ENCODE measurements at regions not wholly inside any gene's neighbourhood (a gene's known extent, or its start where the extent isn't known, plus 50 kb on each side); places are given as distances from the start of the nearest gene placed in this dataset.
"Not testable (repeated sequence)": the region's sequence is repeated elsewhere in the genome, so short reads cannot be mapped to it uniquely, and the experiment has no call there.

- no peak for DNase-seq (ENCODE audit: low spot score)
Observed at GRCh38 chr16:51853586-51853985, 693.4 kb downstream of the TOX3 start.

DNA sequence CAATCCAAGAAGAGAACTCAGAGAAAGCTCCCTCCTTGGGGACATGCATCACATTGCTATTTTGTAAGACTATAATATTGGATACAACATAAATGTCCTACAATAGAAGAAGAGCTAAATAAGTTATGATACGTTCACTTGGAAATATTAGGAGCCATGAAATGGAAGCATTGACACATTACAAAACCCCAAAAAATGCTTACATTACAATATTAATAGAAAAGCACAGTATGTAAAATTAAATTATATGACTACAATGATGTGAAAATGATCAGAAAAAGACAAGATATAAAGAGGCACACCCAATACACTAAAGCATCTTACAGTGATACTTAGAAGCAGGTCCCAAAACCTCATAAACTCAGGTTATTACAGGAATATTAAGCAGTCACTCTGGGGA lies 694.1 kb downstream of the TOX3 start:
- no peak for DNase-seq (ENCODE audit: low spot score)

DNA sequence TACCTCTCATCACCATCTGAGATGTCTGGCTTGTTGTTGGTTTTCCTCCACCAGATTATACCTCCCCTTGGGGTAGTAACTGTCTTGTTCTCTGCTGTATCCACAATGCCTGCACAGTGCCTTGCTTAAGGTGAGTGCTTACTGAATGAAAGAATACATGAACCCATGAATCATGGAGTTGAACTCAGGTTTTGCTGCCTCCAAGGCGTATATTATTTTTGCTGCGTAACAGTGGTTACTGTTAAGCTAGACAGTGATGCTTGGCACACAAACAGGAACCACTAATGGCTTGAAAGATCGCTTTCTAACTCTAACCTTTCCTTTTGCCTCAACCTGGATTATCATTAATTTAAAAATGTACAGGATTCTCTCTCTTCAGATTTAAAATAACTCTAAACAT lies 695.8 kb downstream of the TOX3 start:
- no peak for DNase-seq (ENCODE audit: low spot score)

DNA sequence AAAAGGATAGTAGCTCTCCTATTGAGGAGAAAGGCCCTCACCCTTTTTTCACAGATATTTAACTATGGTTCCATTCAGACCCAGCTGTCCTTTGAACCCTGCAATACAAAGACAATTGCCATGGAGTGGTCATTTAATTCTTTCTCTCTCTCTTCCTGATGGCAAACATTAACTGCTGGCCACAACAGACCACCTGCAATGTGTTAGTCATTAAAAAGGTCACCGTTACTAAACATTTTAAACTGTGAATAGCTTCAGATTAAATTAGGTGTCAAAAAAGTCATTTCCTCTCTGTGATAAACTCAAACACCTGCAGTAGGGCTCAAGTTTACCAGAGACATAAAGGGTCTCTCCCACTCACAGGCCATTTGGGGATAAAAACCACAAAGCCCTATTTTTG lies 697.2 kb downstream of the TOX3 start:
- no peak for DNase-seq (ENCODE audit: low spot score)

- DNase-seq (ENCODE audit: low spot score) = no peak
Observed at GRCh38 chr16:51845586-51846305, 694.7 kb upstream of the SALL1 start.

- no peak for DNase-seq (ENCODE audit: low spot score)
Observed at GRCh38 chr16:51839727-51840462, 688.8 kb upstream of the SALL1 start.

- DNase-seq (ENCODE audit: low spot score) = no peak
Observed at GRCh38 chr16:51834794-51835193, 683.7 kb upstream of the SALL1 start.

- DNase-seq (ENCODE audit: low spot score) = no peak
Observed at GRCh38 chr16:51834133-51834532, 683.1 kb upstream of the SALL1 start.

DNA sequence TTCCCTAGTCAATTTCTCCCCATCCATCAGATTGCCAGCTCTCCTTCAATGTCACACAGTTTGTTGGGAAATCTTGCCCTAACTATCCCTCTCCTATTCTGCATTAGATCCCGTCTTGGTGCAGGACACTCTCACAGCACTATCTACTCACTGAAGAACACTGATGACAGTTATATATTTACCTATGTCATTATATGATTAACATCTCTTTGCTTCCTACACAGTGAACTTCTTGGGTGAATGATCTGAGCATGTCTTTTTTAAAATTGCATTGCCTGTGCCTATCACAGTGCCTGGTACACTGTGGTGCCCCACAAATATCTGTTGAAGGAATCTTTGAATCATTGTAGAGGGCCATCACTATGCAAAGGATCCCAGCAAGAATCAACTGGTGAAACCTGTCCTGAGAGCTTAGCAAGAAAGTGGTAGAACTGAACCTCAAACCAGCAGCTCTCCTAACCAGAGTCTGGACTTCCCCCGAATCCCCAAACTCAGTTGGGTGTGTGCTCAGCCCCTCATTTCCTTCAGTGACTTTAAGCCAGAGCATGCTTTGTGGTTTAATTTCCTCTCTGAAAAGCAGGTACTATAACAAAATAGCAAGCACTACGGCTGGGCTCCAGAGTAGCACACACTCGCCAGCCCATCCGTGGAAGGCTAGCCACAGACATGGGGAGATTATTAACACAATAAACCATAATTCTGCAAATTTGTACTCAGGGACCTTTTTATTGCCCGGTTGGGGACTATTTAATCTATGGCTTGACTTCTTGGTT lies 680.7 kb upstream of the SALL1 start:
- DNase-seq (ENCODE audit: low spot score) = no peak

DNA sequence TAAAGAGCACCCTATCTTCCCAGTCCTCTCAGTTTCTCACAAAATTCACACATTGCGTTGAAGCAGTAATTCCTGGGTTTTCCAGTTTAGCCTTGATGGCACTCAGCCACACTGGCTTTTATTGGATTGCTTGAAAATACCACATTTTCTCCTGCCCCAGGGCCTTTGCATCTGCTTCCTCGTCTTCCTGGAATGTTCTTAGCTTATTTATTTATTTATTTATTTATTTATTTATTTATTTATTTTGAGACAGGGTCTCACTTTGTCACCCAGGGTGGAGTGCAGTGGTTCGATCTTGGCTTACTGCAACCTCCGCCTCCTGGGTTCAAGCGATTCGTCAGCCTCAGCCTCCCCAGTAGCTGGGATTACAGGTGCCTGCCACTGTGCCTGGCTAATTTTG lies 680.0 kb upstream of the SALL1 start:
- not testable (repeated sequence) for DNase-seq (ENCODE audit: low spot score)

DNA sequence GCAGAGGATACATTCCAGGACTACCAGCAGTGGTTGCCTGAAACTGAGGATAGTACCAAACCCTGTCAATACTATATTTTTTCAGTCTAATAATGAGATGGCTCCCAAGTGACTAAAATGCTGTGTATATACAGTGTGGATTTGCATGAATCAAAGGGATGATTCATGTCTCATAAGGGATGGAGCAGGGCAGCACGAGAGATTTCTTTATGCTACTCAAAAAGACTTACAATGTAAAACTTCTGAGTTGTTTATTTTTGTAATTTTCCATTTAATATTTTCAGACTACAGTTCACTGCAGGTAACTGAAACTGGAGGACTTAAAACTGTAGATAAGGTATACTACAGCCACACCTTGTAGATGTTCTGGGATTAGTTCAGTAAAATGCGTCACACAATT lies 674.7 kb upstream of the SALL1 start:
- no peak for DNase-seq (ENCODE audit: low spot score)

- no peak for DNase-seq (ENCODE audit: low spot score)
Observed at GRCh38 chr16:51822471-51822870, 671.4 kb upstream of the SALL1 start.

DNA sequence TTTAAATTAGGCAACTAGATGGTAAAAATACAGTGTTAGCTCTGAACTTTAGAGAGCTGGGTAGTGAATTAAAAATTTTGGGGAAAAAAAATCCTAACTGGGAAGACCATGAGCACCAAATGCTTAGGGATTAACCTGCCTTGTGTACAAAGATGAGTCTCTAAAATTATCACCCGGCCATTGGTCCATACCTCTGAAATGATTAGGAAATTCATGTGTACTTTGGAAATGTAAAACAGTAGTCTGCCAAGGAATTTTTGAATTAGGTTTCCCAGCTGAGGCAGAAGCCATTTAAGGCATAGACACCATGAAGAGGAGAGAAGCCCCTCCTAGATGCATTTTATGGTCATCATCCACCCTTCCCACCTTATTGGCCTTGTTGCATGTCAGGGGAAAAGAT lies 670.5 kb upstream of the SALL1 start:
- DNase-seq (ENCODE audit: low spot score) = no peak

- DNase-seq (ENCODE audit: low spot score) = peak; percentile 55
Observed at GRCh38 chr16:51820176-51820575, 669.1 kb upstream of the SALL1 start.

DNA sequence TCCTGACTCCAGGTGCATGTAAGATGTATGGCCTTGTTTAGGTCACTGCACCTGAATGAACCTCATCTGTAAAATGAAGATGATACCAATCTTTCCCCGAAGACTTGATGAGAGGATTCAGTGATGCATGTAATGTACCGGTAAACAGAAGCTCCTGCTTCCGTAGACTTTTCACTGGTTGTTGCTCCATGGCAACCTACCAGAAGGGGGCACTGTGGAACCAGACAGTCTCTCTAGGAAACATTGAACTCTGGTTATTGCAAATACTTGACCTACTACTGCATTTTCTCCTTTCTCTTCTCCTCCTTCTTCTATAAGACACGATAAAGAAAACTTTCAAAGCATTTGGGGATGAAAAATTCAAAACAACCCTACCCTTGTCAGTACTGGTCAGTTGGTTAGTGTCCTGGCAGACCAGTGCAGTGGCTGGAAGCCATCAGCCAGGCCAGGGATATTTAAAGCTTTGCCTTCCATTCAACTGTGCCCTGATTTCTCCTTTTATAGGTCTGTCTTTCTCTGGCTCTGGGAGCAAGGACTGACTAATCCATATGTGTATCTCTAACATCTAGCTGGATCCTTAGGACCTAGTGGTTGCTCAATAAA lies 667.4 kb upstream of the SALL1 start:
- peak; percentile 58 for DNase-seq (ENCODE audit: low spot score)

DNA sequence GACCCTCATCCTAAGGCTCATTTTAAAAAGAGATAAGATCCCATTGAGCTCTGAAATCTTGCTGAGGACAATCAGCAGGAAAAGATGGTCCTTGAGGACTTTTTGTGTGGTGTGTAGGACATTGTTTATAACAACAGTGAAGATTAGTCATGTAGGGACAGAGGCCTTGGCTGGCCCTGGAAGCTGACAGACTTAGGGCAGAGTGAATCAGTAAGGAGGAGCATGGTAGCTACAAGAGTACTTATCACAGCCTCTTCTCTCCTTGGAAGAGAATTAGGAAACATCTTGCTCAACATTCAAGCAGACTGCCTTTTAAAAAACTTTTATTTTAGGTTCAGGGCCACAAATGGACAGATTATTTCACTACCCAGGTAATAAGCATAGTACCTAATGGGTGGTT lies 665.9 kb upstream of the SALL1 start:
- DNase-seq (ENCODE audit: low spot score) = no peak

DNA sequence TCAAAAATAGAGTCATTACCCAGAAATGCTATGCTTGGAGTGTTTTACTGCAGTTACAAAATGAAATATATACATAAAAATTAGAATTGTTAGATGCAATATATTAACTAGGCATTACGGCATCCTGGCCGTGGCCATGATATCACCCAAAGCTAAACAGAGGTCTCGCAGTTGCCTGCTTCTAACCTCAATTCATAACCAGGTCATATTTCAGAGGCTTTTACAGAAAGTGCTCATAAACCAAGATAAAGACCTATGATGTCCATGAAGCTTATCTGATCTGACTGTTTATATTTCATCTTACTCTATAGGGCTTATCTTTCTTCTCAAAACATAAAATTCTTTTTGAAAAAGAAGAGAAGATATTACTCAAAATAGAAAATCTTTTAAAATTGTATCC lies 664.5 kb upstream of the SALL1 start:
- DNase-seq (ENCODE audit: low spot score) = no peak

- DNase-seq (ENCODE audit: low spot score) = no peak
Observed at GRCh38 chr16:51814617-51815016, 663.5 kb upstream of the SALL1 start.

DNA sequence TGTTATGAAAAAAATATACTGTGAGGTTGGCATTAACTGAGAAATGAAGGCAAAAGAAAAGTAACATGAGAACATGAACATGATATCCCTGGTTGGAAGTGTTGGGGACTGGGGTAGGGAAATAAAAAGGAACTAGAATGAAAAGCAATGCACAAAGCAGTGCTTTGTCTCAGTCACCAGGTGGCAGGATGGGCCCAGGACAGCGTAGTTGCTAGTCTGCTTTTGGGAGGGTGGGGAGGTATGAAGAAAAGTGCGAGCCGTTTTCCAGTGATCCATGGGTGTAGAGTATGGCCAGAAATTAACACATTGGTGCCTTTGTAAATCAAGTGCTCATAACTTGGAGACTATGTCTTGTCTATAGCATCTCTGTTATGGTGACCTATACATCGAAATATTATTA lies 662.5 kb upstream of the SALL1 start:
- no peak for DNase-seq (ENCODE audit: low spot score)

- DNase-seq (ENCODE audit: low spot score) = no peak
Observed at GRCh38 chr16:51812945-51813344, 661.9 kb upstream of the SALL1 start.

- no peak for DNase-seq (ENCODE audit: low spot score)
Observed at GRCh38 chr16:51807551-51807950, 656.5 kb upstream of the SALL1 start.

DNA sequence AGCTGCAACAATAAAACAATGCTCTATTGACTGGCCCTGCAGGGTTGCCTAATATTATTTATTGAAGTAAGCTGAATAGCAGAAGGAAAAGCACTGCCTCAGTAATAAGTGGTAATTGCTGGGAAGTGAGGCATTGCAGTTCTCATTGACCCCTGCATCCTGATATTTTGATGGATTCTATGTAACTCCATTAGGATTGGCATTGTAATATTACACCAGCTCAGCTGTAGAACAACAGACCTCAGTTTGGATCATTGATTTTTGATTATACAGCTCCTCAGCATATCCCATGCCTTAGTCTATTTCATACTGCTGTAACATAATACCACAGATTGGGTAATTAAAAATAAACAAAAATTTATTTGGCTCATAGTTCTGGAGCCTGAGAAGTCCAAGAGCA lies 650.6 kb upstream of the SALL1 start:
- DNase-seq (ENCODE audit: low spot score) = no peak
